Activated CD4-positive, alpha-beta T cell treated with anti-CD3 and anti-CD28 coated beads for 36 hours (primary cell): ENCODE measurements at regions not wholly inside any gene's neighbourhood (a gene's known extent, or its start where the extent isn't known, plus 50 kb on each side); places are given as distances from the start of the nearest gene placed in this dataset.

ENCODE experiments used
- ATAC-seq: fragments of 200-7000 bp; cut with Tn5 transposase; one replicate; pipeline ENCODE4 v1.10.0; 2021; ENCODE audit warnings: mild to moderate bottlenecking, moderate library complexity
- CTCF ChIA-PET: fragments of 350-600 bp; sonication (Branson Sonifier 250); formaldehyde crosslinking; loops from one replicate; lab custom pipeline; 2021; ENCODE audit warnings: antibody characterized with exemption; lab: Charles Lee
- POLR2A ChIA-PET: fragments of 350-600 bp; sonication (Branson Sonifier 250); formaldehyde crosslinking; loops from one replicate; lab custom pipeline; 2021; ENCODE audit warnings: antibody characterized with exemption, inconsistent platforms; lab: Charles Lee
- DNase-seq: peaks from one replicate; pipeline ENCODE4 v3.0.0-alpha.2; 2020
- H3K27ac Mint-ChIP-seq: one replicate; pipeline ENCODE4 v1.8.0; 2021; ENCODE audit warnings: mixed read lengths
- H3K27me3 Mint-ChIP-seq: one replicate; pipeline ENCODE4 v1.8.0; 2021; ENCODE audit warnings: mixed read lengths
- H3K36me3 Mint-ChIP-seq: one replicate; pipeline ENCODE4 v1.8.0; 2021; ENCODE audit warnings: low read depth, mixed read lengths
- H3K4me1 Mint-ChIP-seq: one replicate; pipeline ENCODE4 v1.8.0; 2021; ENCODE audit warnings: mixed read lengths
- H3K4me3 Mint-ChIP-seq: one replicate; pipeline ENCODE4 v1.8.0; 2021; ENCODE audit warnings: mild to moderate bottlenecking, moderate library complexity, mixed read lengths
- H3K9me3 Mint-ChIP-seq: one replicate; pipeline ENCODE4 v1.8.0; 2021; ENCODE audit warnings: low read depth, mixed read lengths
- intact Hi-C, 2 experiments: fragments of 100-400 bp; cut with DNase I in 1 of 2; cut with micrococcal nuclease in 1 of 2; formaldehyde crosslinking; loops; one replicate each; pipeline versions ENCODE4 v1.14.2 to v1.15.1; 2022 to 2024; cut with DNase I, micrococcal nuclease

DNA sequence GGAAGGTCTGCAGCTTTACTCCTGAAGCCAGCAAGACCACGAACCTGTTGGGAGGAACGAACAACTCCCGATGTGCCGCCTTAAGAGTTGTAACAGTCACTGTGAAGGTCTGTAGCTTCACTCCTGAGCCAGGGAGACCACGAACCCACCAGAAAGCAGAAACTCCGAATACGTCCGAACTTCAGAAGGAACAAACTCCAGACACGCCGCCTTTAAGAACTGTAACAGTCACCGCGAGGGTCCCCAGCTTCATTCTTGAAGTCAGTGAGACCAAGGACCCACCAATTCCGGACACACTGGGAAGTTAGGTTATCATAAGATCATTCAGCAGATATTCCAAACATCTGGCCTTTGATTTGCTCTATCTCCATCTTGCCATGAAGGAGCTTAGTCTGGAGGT lies 1623.0 kb downstream of the SLITRK1 start:
- ATAC-seq (no peak), DNase-seq (no peak)
- Mint-ChIP-seq H3K27ac (no peak overlapping the region), H3K4me1 (no peaks in the 10 kb centered on the region), H3K36me3 (no peaks in the 10 kb centered on the region), H3K4me3 (no peak overlapping the region), H3K27me3 (no peaks in the 10 kb centered on the region), H3K9me3 (peaks cover 11% of the 10 kb centered on the region)
- intact Hi-C loops, result no loop called here
- POLR2A ChIA-PET, result no interaction called here
- CTCF ChIA-PET, result no interaction called here

DNA sequence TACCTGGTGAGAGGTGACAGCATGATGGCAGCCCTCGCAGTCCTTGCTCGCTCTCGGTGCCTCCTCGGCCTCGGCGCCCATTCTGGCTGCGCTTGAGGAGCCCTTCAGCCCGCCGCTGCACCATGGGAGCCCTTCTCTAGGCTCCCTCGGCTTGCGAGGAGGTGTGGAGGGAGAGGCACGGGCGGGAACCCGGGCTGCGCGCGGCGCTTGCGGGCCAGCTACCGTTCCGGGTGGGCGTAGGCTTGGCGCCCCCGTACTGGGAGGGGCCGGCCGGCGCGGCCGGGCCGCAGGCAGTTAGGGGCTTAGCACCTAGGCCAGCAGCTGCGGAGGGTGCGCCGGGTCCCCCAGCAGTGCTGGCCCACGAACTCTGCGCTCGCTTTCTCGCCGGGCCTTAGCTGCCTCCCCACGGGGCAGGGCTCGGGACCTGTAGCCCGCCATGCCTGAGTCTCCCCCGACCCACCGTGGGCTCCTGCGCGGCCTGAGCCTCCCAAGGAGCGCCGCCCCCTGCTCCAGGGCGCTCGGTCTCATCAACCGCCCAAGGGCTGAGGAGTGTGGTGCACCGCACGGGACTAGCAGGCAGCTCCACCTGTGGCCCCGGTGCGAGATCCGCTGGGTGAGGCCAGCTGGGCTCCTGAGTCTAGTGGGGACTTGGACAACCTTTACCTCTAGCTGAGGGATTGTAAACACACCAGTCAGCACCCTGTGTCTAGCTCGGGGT lies 1624.3 kb downstream of the SLITRK1 start:
- POLR2A ChIA-PET, result no interaction called here
- no peak overlapping the region for H3K27ac Mint-ChIP-seq
- ATAC-seq (no peak), DNase-seq (no peak)
- H3K4me3 Mint-ChIP-seq, result no peak overlapping the region
- CTCF ChIA-PET, result no interaction called here
- H3K27me3 Mint-ChIP-seq, result no peaks in the 10 kb centered on the region
- intact Hi-C loops, result no loop called here
- no peaks in the 10 kb centered on the region for H3K36me3 Mint-ChIP-seq
- peaks cover 11% of the 10 kb centered on the region for H3K9me3 Mint-ChIP-seq
- no peaks in the 10 kb centered on the region for H3K4me1 Mint-ChIP-seq

DNA sequence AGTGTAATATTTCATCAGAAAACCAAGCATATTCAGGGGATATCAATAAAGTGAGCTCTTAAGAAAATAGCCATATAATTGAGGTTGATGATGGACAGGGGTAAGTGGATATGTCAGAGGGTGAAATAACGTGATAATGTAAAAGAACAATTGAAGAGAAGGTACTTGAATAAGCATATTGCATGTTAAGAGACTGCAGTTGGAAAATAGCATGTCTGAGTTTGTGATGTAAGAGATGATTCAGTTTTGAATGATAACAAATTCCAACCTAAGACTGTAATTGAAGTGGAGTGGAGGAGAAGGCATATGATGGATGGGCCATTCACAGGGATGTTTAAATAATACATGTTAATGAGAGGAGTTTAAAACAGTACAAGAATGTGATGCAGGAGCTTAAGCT lies 1633.5 kb downstream of the SLITRK1 start:
- Mint-ChIP-seq H3K4me1 (no peaks in the 10 kb centered on the region), H3K9me3 (peaks cover 6% of the 10 kb centered on the region)
- ATAC-seq, result no peak

DNA sequence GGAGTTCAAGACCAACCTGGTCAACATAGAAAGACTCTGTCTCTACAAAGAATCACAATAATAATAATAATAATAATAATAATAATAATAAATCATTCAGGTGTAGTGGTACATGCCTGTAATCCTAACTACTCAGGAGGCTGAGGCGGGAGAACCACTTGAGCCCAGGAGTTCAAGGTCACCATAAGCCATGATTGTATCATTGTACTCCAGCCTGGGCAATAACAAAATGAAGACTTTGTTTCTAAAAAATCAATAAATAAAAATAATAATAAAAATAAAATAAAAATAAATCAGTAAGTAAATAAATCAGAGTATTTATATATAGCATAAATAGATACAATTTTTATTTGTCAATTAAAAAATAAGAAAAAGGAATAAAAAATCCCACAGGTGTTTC lies 1636.4 kb downstream of the SLITRK1 start:
- Mint-ChIP-seq H3K4me1 (no peaks in the 10 kb centered on the region), H3K27ac (no peak overlapping the region), H3K9me3 (peaks cover 9% of the 10 kb centered on the region), H3K4me3 (no peak overlapping the region), H3K36me3 (no peaks in the 10 kb centered on the region), H3K27me3 (no peaks in the 10 kb centered on the region)
- intact Hi-C loops, result no loop called here
- DNase-seq (no peak), ATAC-seq (no peak)
- POLR2A ChIA-PET, result no interaction called here
- CTCF ChIA-PET, result no interaction called here

More for the DNA sequence above, 1633.5 kb downstream of the SLITRK1 start:
- ChIA-PET CTCF (no interaction called here), POLR2A (no interaction called here)
- DNase-seq, result no peak
- no peaks in the 10 kb centered on the region for H3K36me3 Mint-ChIP-seq
- no peak overlapping the region for H3K27ac Mint-ChIP-seq
- intact Hi-C loops, result no loop called here
- no peaks in the 10 kb centered on the region for H3K27me3 Mint-ChIP-seq
- H3K4me3 Mint-ChIP-seq, result no peak overlapping the region

DNA sequence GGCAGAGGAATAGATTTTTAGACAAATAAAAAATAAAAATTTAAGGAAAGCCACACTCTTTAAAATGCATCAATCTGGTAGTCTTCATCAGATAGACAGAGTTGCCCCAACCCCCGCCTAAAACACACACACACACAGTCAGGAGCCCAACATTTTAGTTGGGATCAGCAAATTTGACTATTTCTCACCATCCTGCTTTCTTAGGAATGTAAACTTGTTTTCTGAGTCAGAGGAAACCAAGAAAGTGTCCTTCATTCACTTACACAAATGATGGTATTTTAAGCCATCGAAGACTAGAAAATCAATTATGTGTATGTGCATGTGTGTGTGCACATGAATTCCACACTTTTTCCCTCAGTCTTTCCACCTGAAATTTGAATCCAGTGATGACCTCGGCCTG lies 1657.5 kb downstream of the SLITRK1 start:
- intact Hi-C loops, result no loop called here
- no peak for DNase-seq
- H3K36me3 Mint-ChIP-seq, result no peaks in the 10 kb centered on the region
- H3K27me3 Mint-ChIP-seq, result no peaks in the 10 kb centered on the region
- no peaks in the 10 kb centered on the region for H3K4me1 Mint-ChIP-seq
- H3K4me3 Mint-ChIP-seq, result no peak overlapping the region
- H3K9me3 Mint-ChIP-seq, result peaks cover 18% of the 10 kb centered on the region
- CTCF ChIA-PET, result no interaction called here
- no peak overlapping the region for H3K27ac Mint-ChIP-seq
- POLR2A ChIA-PET, result no interaction called here
- no peak for ATAC-seq

DNA sequence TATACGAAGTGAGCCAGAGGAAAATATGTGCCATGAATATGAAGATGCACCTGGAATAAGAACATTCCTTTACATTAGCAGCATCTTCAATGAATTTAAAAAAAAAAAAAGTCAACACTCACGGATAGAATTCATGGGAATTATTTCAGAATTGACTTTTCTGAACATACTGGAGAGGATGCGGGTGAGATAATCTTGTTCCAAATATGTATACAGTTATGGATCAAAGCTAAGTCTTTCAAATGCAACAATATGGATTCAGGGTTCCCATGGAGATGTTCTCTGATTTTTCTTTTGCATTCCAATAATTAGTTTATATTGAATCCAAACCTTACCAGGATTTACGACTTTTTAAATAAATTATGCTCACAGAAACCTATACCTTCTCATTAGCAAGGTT lies 1660.7 kb downstream of the SLITRK1 start:
- Mint-ChIP-seq H3K4me3 (no peak overlapping the region), H3K9me3 (peaks cover 14% of the 10 kb centered on the region), H3K36me3 (no peaks in the 10 kb centered on the region), H3K4me1 (no peaks in the 10 kb centered on the region), H3K27ac (no peak overlapping the region), H3K27me3 (no peaks in the 10 kb centered on the region)
- DNase-seq, result no peak
- intact Hi-C loops, result no loop called here
- POLR2A ChIA-PET, result no interaction called here
- no peak for ATAC-seq
- CTCF ChIA-PET, result no interaction called here

DNA sequence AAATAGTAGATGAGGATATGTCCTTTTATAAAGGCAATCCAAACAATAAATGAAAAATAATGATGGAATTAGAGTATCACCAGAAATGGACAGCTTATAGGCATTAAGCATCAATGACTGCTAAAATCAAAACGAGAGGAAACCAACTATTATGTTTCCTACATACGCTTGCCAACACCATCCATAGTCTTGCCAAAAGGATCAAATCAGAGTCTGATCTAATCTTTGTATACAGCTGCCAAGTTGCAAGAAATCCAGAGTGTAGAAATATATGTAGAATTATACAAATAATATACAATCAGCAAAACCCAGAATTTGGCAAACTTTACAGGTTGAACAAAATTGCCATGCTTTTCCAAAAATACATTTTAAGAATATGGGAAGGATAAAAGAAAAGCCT lies 1661.6 kb downstream of the SLITRK1 start:
- no peak for DNase-seq
- ChIA-PET POLR2A (no interaction called here), CTCF (no interaction called here)
- Mint-ChIP-seq H3K4me1 (no peaks in the 10 kb centered on the region), H3K9me3 (peaks cover 18% of the 10 kb centered on the region), H3K4me3 (no peak overlapping the region), H3K27ac (no peak overlapping the region), H3K36me3 (no peaks in the 10 kb centered on the region), H3K27me3 (no peaks in the 10 kb centered on the region)
- ATAC-seq, result no peak
- intact Hi-C loops, result no loop called here

DNA sequence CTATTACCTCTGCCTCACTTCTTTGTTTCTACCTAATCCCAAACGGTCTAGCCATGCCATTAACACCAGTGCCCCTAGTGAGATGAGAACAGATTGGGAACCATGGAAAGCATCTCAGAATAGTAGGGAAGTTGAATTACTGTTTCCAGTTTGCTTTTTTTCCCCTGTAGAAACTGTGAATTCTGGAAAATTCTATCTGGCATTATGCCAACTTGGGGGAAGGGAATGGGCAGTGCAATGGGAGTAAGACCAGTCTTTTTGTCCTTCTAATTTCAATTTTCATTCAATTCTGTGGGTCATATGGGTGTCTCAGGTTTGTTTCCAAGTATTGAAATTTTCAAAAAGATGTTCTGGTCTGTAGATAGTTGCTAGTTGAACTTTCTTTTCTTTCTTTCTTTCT lies 1666.1 kb downstream of the SLITRK1 start:
- H3K4me3 Mint-ChIP-seq, result no peak overlapping the region
- no peaks in the 10 kb centered on the region for H3K27me3 Mint-ChIP-seq
- no peaks in the 10 kb centered on the region for H3K4me1 Mint-ChIP-seq
- no peak for DNase-seq
- no peaks in the 10 kb centered on the region for H3K36me3 Mint-ChIP-seq
- H3K9me3 Mint-ChIP-seq, result peaks cover 12% of the 10 kb centered on the region
- no peak overlapping the region for H3K27ac Mint-ChIP-seq
- no peak for ATAC-seq
- intact Hi-C loops, result no loop called here
- ChIA-PET CTCF (no interaction called here), POLR2A (no interaction called here)

DNA sequence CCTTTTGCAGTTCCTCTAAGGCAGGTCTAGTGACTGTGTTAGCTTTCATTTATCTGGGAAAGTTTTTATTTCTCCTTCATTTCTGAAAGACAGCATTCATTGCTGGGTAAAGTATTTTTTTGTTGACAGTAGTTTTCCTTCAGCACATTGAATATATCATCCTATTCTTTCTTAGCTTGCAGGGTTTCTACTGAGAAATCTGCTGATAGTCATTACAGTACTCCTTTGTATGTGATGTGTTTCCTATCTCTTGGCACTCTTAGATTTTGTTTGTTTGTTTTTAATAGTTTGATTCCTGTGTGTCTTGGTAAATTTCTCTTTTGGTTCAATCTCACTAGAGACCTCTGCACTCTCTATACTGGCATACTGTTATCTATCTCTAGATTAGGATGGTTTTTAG lies 1667.9 kb downstream of the SLITRK1 start:
- DNase-seq (no peak), ATAC-seq (no peak)
- CTCF ChIA-PET, result no interaction called here
- Mint-ChIP-seq H3K4me3 (no peak overlapping the region), H3K27me3 (no peaks in the 10 kb centered on the region), H3K36me3 (no peaks in the 10 kb centered on the region), H3K27ac (no peak overlapping the region), H3K9me3 (peaks cover 12% of the 10 kb centered on the region), H3K4me1 (no peaks in the 10 kb centered on the region)
- POLR2A ChIA-PET, result no interaction called here
- intact Hi-C loops, result no loop called here

DNA sequence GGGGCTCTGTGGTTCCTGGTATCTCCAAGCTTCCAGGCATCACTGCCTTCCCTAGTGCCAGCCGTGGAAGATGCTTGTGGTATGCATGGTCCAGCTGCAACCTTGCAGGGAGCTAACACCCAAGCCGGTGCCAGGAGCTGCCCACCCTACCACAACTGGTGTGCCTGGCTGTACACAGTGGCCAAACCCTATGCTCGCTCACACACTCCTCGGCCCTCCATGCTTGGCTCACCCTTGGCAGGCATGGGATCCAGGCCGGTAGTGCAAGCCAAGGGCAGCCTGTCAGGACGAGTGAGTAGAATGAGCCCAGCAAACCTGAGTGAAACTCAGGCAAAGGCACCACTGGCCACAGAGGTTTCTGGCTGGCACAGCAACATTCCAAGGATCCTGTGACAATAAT lies 1676.0 kb downstream of the SLITRK1 start:
- CTCF ChIA-PET, result interaction anchor here (0.9 kb wide), 1 partner anchor 81 kb away, joined by 3 read pairs; no protein-coding TSS in a partner anchor
- POLR2A ChIA-PET, result no interaction called here
- intact Hi-C loops, result no loop called here
- Mint-ChIP-seq H3K9me3 (peaks cover 9% of the 10 kb centered on the region), H3K27me3 (no peaks in the 10 kb centered on the region), H3K4me3 (no peak overlapping the region), H3K27ac (no peak overlapping the region), H3K36me3 (no peaks in the 10 kb centered on the region), H3K4me1 (no peaks in the 10 kb centered on the region)
- DNase-seq (no peak), ATAC-seq (no peak)

DNA sequence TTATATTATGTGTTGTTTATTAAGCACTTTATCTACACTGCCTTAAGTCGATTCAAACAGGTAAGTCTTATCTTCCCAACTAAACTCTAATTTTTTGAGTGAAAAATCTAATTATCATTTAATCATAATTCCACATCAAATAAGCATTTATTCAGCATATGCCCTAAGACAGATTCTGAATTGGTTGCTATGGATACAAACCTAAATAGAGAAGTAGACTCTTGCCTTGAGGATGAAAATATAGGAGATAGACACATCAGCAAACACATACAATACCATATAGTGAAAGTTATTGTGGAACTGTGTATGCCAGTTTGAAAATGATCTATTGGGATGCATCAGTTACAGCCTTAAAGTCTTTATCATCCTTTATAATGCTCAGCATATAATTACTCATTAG lies 1679.9 kb downstream of the SLITRK1 start:
- Mint-ChIP-seq H3K27ac (no peak overlapping the region), H3K27me3 (no peaks in the 10 kb centered on the region), H3K36me3 (no peaks in the 10 kb centered on the region), H3K9me3 (peaks cover 9% of the 10 kb centered on the region), H3K4me1 (no peaks in the 10 kb centered on the region), H3K4me3 (no peak overlapping the region)
- ATAC-seq (no peak), DNase-seq (no peak)
- ChIA-PET CTCF (no interaction called here), POLR2A (no interaction called here)
- intact Hi-C loops, result no loop called here

DNA sequence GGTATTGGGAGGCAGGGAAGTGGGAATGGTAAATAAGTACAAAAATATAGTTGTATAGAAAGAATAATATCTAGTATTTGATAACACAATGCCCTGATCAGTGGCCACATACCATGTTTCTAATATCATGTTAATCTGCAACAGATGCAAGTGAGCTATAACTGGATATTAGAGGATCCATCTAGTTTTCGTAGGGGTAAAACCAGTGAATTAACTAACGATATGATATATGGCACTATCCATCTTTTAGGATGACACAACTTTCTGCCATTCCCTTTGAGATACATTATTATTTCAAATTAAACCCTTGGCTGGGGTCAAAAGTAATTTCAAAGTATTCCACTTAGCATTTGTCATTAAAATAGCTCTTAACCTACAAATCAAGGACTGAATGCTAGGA lies 1686.2 kb downstream of the SLITRK1 start:
- CTCF ChIA-PET, result interaction anchor here (0.7 kb wide), 1 partner anchor 691 kb away, joined by 3 read pairs; no protein-coding TSS in a partner anchor
- Mint-ChIP-seq H3K27ac (no peak overlapping the region), H3K4me3 (no peak overlapping the region), H3K27me3 (no peaks in the 10 kb centered on the region), H3K9me3 (peaks cover 11% of the 10 kb centered on the region), H3K36me3 (no peaks in the 10 kb centered on the region), H3K4me1 (no peaks in the 10 kb centered on the region)
- ATAC-seq (no peak), DNase-seq (no peak)
- POLR2A ChIA-PET, result no interaction called here
- intact Hi-C loops, result no loop called here
